ENCODE measurements at regions not wholly inside any gene's neighbourhood (a gene's known extent, or its start where the extent isn't known, plus 50 kb on each side); places are given as distances from the start of the nearest gene placed in this dataset.

DNA sequence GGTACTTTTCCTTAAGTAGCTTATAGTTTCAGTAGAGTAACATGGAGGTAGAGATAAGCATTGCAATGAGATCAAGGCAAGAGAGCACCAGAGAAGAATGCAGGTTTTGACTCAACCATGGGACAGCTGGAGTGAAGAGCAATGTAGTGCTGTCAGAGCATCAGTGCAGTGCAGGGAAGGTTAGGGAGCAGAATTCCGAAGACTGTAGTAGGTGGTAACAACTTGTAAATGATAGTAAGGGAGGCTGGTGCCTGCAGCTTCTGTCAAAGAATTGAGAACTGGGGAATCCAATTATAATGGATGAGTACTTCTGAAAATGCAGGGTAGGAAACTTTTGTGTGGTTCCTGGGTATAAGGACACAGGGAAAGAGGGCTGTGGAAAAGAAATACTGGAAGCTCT, 183.2 kb downstream of the KCNS3 start:
- POLR2A ChIA-PET: no interaction called here
- CTCF ChIA-PET: no interaction called here
- TF ChIP-seq NFRKB (IDR thresholded peaks at IDR 0.05): no peak
- no peak for TF ChIP-seq ZNF384 (IDR thresholded peaks at IDR 0.05)
- no peak for TF ChIP-seq ARNT (IDR thresholded peaks at IDR 0.05)
- no peak for TF ChIP-seq FOXM1 (IDR thresholded peaks at IDR 0.05; ENCODE audit: borderline replicate concordance)
- TF ChIP-seq, protein P1, sequence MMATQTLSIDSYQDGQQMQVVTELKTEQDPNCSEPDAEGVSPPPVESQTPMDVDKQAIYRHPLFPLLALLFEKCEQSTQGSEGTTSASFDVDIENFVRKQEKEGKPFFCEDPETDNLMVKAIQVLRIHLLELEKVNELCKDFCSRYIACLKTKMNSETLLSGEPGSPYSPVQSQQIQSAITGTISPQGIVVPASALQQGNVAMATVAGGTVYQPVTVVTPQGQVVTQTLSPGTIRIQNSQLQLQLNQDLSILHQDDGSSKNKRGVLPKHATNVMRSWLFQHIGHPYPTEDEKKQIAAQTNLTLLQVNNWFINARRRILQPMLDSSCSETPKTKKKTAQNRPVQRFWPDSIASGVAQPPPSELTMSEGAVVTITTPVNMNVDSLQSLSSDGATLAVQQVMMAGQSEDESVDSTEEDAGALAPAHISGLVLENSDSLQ (IDR thresholded peaks at IDR 0.05): no peak
- TF ChIP-seq TARDBP (IDR thresholded peaks at IDR 0.05): no peak
- no peak for DNase-seq (ENCODE audit: extremely low spot score)

DNA sequence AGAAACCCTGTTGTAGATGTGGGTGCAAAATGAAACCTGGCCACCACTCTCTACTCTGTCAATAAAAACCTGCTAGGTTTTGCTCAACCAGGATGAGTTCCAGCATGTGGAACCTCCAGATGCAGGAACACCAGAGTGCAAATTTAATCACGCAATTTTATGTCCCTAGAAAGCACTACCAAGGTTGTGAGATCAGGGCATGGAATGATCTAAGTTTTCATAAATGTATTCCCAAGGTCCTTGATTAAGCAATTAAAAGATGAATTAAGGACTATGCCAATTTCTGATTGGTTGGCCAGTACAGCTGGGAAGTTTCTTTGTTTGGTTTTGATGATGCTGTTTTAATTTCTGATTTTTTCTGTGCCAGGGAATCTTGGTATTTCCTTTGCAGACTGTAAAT, 179.2 kb downstream of the KCNS3 start:
- no peak for DNase-seq (ENCODE audit: extremely low spot score)
- POLR2A ChIA-PET: no interaction called here
- TF ChIP-seq FOXA1 (IDR thresholded peaks at IDR 0.05): no peak
- TF ChIP-seq ZNF384 (IDR thresholded peaks at IDR 0.05): no peak
- TF ChIP-seq, protein P1 (IDR thresholded peaks at IDR 0.05): no peak
- TF ChIP-seq SP1 (IDR thresholded peaks at IDR 0.05): no peak
- no peak for TF ChIP-seq CTBP1 (IDR thresholded peaks at IDR 0.05; ENCODE audit: borderline replicate concordance)
- no peak for TF ChIP-seq BHLHE40 (IDR thresholded peaks at IDR 0.05; ENCODE audit: borderline replicate concordance)
- CTCF ChIA-PET: no interaction called here

DNA sequence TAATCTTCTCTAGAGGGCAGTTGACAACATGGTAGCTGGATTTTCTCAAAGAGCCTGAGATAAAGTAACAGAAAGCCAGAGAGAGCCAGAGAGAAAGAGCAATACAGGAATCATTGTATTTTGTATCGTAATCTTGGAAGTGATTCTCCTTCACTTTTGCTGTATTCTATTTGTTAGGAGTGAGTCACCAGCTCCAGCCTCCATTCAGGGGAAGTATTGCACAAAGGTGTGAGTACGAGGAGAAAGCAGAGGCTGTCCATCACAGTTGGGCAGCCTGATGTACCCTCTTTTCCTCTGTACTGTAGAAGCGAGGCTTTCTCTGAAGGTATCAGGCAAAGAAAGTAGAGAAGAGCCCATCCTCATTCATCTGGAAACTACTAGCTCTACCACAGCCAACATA, 176.8 kb downstream of the KCNS3 start:
- TF ChIP-seq LEF1 (IDR thresholded peaks at IDR 0.05; ENCODE audit: borderline replicate concordance) (no peak), SUZ12 (IDR thresholded peaks at IDR 0.05) (no peak), FOXK2 (IDR thresholded peaks at IDR 0.05) (no peak), CTBP1 (IDR thresholded peaks at IDR 0.05; ENCODE audit: borderline replicate concordance) (no peak), ARNT (IDR thresholded peaks at IDR 0.05) (no peak), NFRKB (IDR thresholded peaks at IDR 0.05) (no peak), FOXM1 (IDR thresholded peaks at IDR 0.05; ENCODE audit: borderline replicate concordance) (no peak), L3MBTL2 (conservative IDR thresholded peaks at IDR 0.05) (no peak), ELF4 (IDR thresholded peaks at IDR 0.05) (no peak), SP1 (IDR thresholded peaks at IDR 0.05) (no peak), TARDBP (IDR thresholded peaks at IDR 0.05) (no peak), HDGF (IDR thresholded peaks at IDR 0.05; ENCODE audit: borderline replicate concordance) (no peak), FOXA1 (IDR thresholded peaks at IDR 0.05) (no peak), ZNF384 (IDR thresholded peaks at IDR 0.05) (no peak), BHLHE40 (IDR thresholded peaks at IDR 0.05; ENCODE audit: borderline replicate concordance) (no peak)
- TF ChIP-seq, protein P1 (IDR thresholded peaks at IDR 0.05): no peak
- no peak for DNase-seq (ENCODE audit: extremely low spot score)
- ChIA-PET POLR2A (no interaction called here), CTCF (no interaction called here)

GRCh38 chr2:18050001-18050400, 171.5 kb downstream of the KCNS3 start:
- CTCF ChIA-PET: no interaction called here
- POLR2A ChIA-PET: no interaction called here
- no peak for DNase-seq (ENCODE audit: extremely low spot score)
- TF ChIP-seq BHLHE40 (IDR thresholded peaks at IDR 0.05; ENCODE audit: borderline replicate concordance) (no peak), NFRKB (IDR thresholded peaks at IDR 0.05) (no peak), FOXA1 (IDR thresholded peaks at IDR 0.05) (no peak), ARNT (IDR thresholded peaks at IDR 0.05) (no peak), ZNF384 (IDR thresholded peaks at IDR 0.05) (no peak), ELF4 (IDR thresholded peaks at IDR 0.05) (no peak), CTBP1 (IDR thresholded peaks at IDR 0.05; ENCODE audit: borderline replicate concordance) (no peak), SUZ12 (IDR thresholded peaks at IDR 0.05) (no peak), SP1 (IDR thresholded peaks at IDR 0.05) (no peak), FOXK2 (IDR thresholded peaks at IDR 0.05) (no peak), FOXM1 (IDR thresholded peaks at IDR 0.05; ENCODE audit: borderline replicate concordance) (no peak), HDGF (IDR thresholded peaks at IDR 0.05; ENCODE audit: borderline replicate concordance) (no peak), LEF1 (IDR thresholded peaks at IDR 0.05; ENCODE audit: borderline replicate concordance) (no peak), L3MBTL2 (conservative IDR thresholded peaks at IDR 0.05) (no peak)
- TF ChIP-seq, protein P1 (IDR thresholded peaks at IDR 0.05): no peak

- ChIA-PET CTCF (no interaction called here), POLR2A (no interaction called here)
- no peak for TF ChIP-seq BHLHE40 (IDR thresholded peaks at IDR 0.05; ENCODE audit: borderline replicate concordance)
- TF ChIP-seq NFRKB (IDR thresholded peaks at IDR 0.05): no peak
- no peak for TF ChIP-seq HDGF (IDR thresholded peaks at IDR 0.05; ENCODE audit: borderline replicate concordance)
- TF ChIP-seq ZNF384 (IDR thresholded peaks at IDR 0.05): no peak
- no peak for TF ChIP-seq FOXK2 (IDR thresholded peaks at IDR 0.05)
- no peak for TF ChIP-seq TARDBP (IDR thresholded peaks at IDR 0.05)
- no peak for TF ChIP-seq CTBP1 (IDR thresholded peaks at IDR 0.05; ENCODE audit: borderline replicate concordance)
- no peak for DNase-seq (ENCODE audit: extremely low spot score)
These were observed 170.9 kb downstream of the KCNS3 start for GRCh38 chr2:18049325-18049724.

- DNase-seq (ENCODE audit: extremely low spot score): no peak
These were observed 169.6 kb downstream of the KCNS3 start for GRCh38 chr2:18047896-18048657.

More at GRCh38 chr2:18047896-18048657, 169.6 kb downstream of the KCNS3 start:
- POLR2A ChIA-PET: no interaction called here
- no peak for TF ChIP-seq ARNT (IDR thresholded peaks at IDR 0.05)
- TF ChIP-seq FOXK2 (IDR thresholded peaks at IDR 0.05): no peak
- TF ChIP-seq FOXM1 (IDR thresholded peaks at IDR 0.05; ENCODE audit: borderline replicate concordance): no peak
- no peak for TF ChIP-seq L3MBTL2 (conservative IDR thresholded peaks at IDR 0.05)
- TF ChIP-seq SUZ12 (IDR thresholded peaks at IDR 0.05): no peak
- TF ChIP-seq ELF4 (IDR thresholded peaks at IDR 0.05): no peak
- no peak for TF ChIP-seq ZNF384 (IDR thresholded peaks at IDR 0.05)
- no peak for TF ChIP-seq FOXA1 (IDR thresholded peaks at IDR 0.05)
- TF ChIP-seq CTBP1 (IDR thresholded peaks at IDR 0.05; ENCODE audit: borderline replicate concordance): no peak
- TF ChIP-seq, protein P1 (IDR thresholded peaks at IDR 0.05): no peak
- no peak for TF ChIP-seq BHLHE40 (IDR thresholded peaks at IDR 0.05; ENCODE audit: borderline replicate concordance)
- TF ChIP-seq TARDBP (IDR thresholded peaks at IDR 0.05): no peak
- no peak for TF ChIP-seq NFRKB (IDR thresholded peaks at IDR 0.05)
- CTCF ChIA-PET: no interaction called here
